ENCODE measurements at regions not wholly inside any gene's neighbourhood (a gene's known extent, or its start where the extent isn't known, plus 50 kb on each side); places are given as distances from the start of the nearest gene placed in this dataset.
"Not testable (repeated sequence)": the region's sequence is repeated elsewhere in the genome, so short reads cannot be mapped to it uniquely, and the experiment has no call there.

GRCh38 chr4:49236474-49236873 lies 250.4 kb downstream of the CWH43 start:
- not testable (repeated sequence) for TF ChIP-seq EZH2 (IDR thresholded peaks at IDR 0.05; ENCODE audit: borderline replicate concordance, insufficient read depth, low read depth, low read length, poor library complexity, severe bottlenecking)
- TF ChIP-seq, protein P1, sequence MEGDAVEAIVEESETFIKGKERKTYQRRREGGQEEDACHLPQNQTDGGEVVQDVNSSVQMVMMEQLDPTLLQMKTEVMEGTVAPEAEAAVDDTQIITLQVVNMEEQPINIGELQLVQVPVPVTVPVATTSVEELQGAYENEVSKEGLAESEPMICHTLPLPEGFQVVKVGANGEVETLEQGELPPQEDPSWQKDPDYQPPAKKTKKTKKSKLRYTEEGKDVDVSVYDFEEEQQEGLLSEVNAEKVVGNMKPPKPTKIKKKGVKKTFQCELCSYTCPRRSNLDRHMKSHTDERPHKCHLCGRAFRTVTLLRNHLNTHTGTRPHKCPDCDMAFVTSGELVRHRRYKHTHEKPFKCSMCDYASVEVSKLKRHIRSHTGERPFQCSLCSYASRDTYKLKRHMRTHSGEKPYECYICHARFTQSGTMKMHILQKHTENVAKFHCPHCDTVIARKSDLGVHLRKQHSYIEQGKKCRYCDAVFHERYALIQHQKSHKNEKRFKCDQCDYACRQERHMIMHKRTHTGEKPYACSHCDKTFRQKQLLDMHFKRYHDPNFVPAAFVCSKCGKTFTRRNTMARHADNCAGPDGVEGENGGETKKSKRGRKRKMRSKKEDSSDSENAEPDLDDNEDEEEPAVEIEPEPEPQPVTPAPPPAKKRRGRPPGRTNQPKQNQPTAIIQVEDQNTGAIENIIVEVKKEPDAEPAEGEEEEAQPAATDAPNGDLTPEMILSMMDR (IDR thresholded peaks at IDR 0.05) = not testable (repeated sequence)
